Thoracic aorta (tissue), 2 donors: ENCODE measurements at regions not wholly inside any gene's neighbourhood (a gene's known extent, or its start where the extent isn't known, plus 50 kb on each side); places are given as distances from the start of the nearest gene placed in this dataset.

Source experiments
- ATAC-seq: fragments of 150-250 bp; one replicate; pipeline ENCODE4 v1.8.0; 2017; ENCODE audit warnings: low read depth; ENCODE audit not compliant: insufficient number of reproducible peaks, low FRiP score
- DNase-seq: peaks from one replicate; pipeline ENCODE4 v3.0.0-alpha.2; 2020; ENCODE audit warnings: low spot score
- H3K27ac ChIP-seq, 2 donors: fragments of 200-600 bp; sonication (generic); 1 replicate in 1 of 2; 2 replicates in 1 of 2; pipeline ENCODE4 v1.5.1; 2016; ENCODE audit warnings: mild to moderate bottlenecking in 2 of 2, moderate library complexity in 2 of 2
- H3K27me3 ChIP-seq: fragments of 200-600 bp; sonication (generic); replicated peaks from 2 replicates; pipeline ENCODE4 v1.6.0; 2016; ENCODE audit warnings: mild to moderate bottlenecking; ENCODE audit not compliant: insufficient read depth
- H3K36me3 ChIP-seq: fragments of 200-600 bp; sonication (generic); one replicate; pipeline ENCODE4 v1.5.1; 2016
- H3K4me1 ChIP-seq, 2 donors: fragments of 200-600 bp; sonication (generic); 1 replicate in 1 of 2; 2 replicates in 1 of 2; pipeline versions ENCODE4 v1.5.1 to v1.6.0; 2016; ENCODE audit warnings: low read depth in 2 of 2, mild to moderate bottlenecking in 1 of 2; ENCODE audit not compliant: control insufficient read depth in 1 of 2
- H3K4me3 ChIP-seq: fragments of 200-600 bp; sonication (generic); 2 replicates; pipeline ENCODE4 v1.5.1; 2016; ENCODE audit warnings: mild to moderate bottlenecking
- H3K9me3 ChIP-seq: fragments of 200-600 bp; sonication (generic); 2 replicates; pipeline ENCODE4 v1.5.1; 2016
- CTCF ChIP-seq: fragments of 200-600 bp; sonication (generic); IDR thresholded peaks from one replicate; pipeline ENCODE4 v1.5.1; 2019; ENCODE audit warnings: antibody characterized with exemption

DNA sequence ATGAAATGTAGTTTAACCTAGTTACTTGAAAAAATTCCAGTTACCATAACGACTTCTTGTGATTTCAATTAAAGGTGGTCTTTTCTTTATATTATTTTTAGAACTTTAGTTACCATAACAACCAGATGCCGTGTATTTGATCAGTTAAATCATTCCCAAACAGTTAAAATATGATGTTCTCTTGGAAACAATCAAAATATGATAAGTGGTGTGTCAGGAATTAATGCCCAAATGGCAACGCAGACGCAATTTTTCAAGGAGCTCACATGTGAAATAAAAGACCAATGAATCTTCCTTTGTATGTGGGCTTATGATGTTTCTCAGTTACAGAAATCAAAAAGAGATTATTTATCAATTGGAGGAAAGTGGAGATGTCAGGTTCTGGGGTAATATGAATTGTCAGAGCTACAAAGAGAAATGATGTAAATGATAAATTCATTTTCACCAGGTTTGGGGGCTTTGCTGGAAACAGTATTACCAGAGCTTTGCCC is 189.1 kb upstream of the PARD3B start:
- no peak for DNase-seq

GRCh38 chr2:204357286-204357685 is 188.0 kb upstream of the PARD3B start:
- no peaks in the 10 kb centered on the region for H3K9me3 ChIP-seq
- no peak overlapping the region for H3K4me3 ChIP-seq
- no peak overlapping the region for H3K27ac ChIP-seq
- H3K36me3 ChIP-seq: no peaks in the 10 kb centered on the region
- no peaks in the 10 kb centered on the region for H3K4me1 ChIP-seq
- DNase-seq (no peak), ATAC-seq (no peak)
- no peaks in the 10 kb centered on the region for H3K27me3 ChIP-seq
- TF ChIP-seq CTCF: no peak

More for the DNA sequence above, 189.1 kb upstream of the PARD3B start:
- H3K27ac ChIP-seq: no peak overlapping the region
- no peak for ATAC-seq
- H3K4me3 ChIP-seq: no peak overlapping the region
- no peaks in the 10 kb centered on the region for H3K9me3 ChIP-seq
- H3K36me3 ChIP-seq: no peaks in the 10 kb centered on the region
- H3K4me1 ChIP-seq: no peaks in the 10 kb centered on the region
- H3K27me3 ChIP-seq: no peaks in the 10 kb centered on the region
- no peak for TF ChIP-seq CTCF

DNA sequence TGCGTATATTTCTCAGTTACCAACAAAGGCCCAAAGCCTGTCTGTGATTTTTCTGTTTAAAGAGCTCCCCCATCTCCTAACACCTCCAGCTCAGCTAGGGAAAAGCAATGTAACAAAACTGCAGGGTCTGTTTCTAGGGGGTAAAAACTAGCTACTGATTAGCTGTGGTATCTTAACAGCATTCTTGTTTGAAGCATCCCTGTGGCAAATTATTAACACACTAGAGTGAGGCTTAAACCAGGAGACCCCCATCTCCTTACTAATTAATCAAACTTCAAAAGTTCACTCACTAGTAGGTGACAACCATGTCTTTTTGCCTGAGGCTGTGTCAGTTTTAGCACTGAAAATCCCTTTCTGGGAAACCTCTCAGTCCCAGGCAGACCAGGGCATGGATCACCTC is 186.2 kb upstream of the PARD3B start:
- no peaks in the 10 kb centered on the region for H3K36me3 ChIP-seq
- no peak overlapping the region for H3K27ac ChIP-seq
- DNase-seq (no peak), ATAC-seq (no peak)
- no peak overlapping the region for H3K4me3 ChIP-seq
- no peaks in the 10 kb centered on the region for H3K4me1 ChIP-seq
- TF ChIP-seq CTCF: no peak
- H3K9me3 ChIP-seq: no peaks in the 10 kb centered on the region
- no peaks in the 10 kb centered on the region for H3K27me3 ChIP-seq

- Histone ChIP-seq H3K27ac (no peak overlapping the region), H3K36me3 (no peaks in the 10 kb centered on the region), H3K27me3 (no peaks in the 10 kb centered on the region), H3K9me3 (no peaks in the 10 kb centered on the region), H3K4me1 (no peaks in the 10 kb centered on the region), H3K4me3 (no peak overlapping the region)
- ATAC-seq: no peak
- no peak for TF ChIP-seq CTCF
- DNase-seq: no peak
Observed at GRCh38 chr2:204360218-204361007, 184.9 kb upstream of the PARD3B start.

DNA sequence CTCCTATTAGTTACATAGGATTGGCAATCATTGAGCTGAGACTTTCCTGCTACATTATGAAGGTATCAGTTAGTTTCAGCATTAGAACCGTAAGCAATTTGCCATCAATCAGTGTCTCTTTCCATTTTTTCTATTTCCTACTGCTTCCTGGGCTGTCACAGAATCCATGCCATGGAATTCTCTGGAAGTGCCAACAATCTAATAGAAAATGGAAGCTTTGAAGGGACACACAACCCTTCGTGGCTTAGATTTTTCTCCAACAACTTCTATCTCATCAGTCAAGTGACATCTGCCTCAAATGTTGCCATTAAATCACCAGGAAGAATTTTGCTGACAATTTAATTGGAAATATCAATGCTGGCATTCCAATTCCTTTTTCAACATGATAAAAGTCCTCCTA is 183.5 kb upstream of the PARD3B start:
- ATAC-seq: no peak
- Histone ChIP-seq H3K27ac (no peak overlapping the region), H3K4me3 (no peak overlapping the region), H3K36me3 (no peaks in the 10 kb centered on the region), H3K4me1 (no peaks in the 10 kb centered on the region), H3K9me3 (no peaks in the 10 kb centered on the region), H3K27me3 (no peaks in the 10 kb centered on the region)
- TF ChIP-seq CTCF: no peak
- DNase-seq: no peak
